Nucleus accumbens (tissue), 56 donors: ENCODE measurements at regions not wholly inside any gene's neighbourhood (a gene's known extent, or its start where the extent isn't known, plus 50 kb on each side); places are given as distances from the start of the nearest gene placed in this dataset.

Experiments used
- DNase-seq, 56 donors: peaks; one replicate each; lab custom pipeline; 2025; lab: John Stamatoyannopoulos, UW

- no peak for DNase-seq
Measured at GRCh38 chr11:35076201-35077100, 62.5 kb upstream of the CD44 start.

- no peak for DNase-seq
Measured at GRCh38 chr11:35077709-35078469, 61.1 kb upstream of the CD44 start.

- DNase-seq: no peak
Measured at GRCh38 chr11:35078470-35078735, 60.6 kb upstream of the CD44 start.

DNA sequence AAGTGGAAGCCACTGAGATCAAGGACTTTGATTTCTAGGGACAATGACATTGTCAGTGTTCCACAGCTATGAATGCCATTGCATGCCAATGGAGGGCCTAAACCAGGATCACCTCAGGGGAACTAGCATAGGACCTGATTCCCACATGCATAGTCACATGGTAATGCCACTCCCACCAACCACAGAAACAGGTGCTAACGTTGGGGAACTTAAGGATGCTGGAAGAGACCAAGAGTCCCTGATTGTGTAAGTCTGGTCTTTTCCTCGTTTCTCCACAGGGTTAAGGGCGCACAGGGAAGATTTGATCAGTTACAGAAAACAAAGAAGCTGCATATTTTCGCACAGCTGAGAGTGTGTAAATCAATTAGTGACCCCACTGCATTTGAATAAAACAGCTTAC is 59.4 kb upstream of the CD44 start:
- no peak for DNase-seq

- peak in 35 of 56 donors; percentile 3 to 44 (median 12) for DNase-seq
Measured at GRCh38 chr11:35082321-35083180, 56.4 kb upstream of the CD44 start.

DNA sequence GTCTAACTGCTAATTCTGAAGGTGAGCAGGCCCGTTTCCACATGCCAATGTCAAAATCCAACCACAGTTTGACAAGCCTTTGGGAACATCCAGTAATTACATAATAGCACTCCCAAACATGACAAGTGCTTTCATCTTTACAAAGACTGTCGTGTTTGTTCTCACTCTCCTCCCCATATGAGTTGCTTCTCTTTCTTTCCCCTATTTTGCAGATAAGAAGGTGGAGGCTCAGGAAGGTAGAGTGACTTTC is 55.9 kb upstream of the CD44 start:
- DNase-seq: no peak

GRCh38 chr11:35083431-35084238 is 55.3 kb upstream of the CD44 start:
- peak in 21 of 56 donors; percentile 1 to 51 (median 12) for DNase-seq

DNA sequence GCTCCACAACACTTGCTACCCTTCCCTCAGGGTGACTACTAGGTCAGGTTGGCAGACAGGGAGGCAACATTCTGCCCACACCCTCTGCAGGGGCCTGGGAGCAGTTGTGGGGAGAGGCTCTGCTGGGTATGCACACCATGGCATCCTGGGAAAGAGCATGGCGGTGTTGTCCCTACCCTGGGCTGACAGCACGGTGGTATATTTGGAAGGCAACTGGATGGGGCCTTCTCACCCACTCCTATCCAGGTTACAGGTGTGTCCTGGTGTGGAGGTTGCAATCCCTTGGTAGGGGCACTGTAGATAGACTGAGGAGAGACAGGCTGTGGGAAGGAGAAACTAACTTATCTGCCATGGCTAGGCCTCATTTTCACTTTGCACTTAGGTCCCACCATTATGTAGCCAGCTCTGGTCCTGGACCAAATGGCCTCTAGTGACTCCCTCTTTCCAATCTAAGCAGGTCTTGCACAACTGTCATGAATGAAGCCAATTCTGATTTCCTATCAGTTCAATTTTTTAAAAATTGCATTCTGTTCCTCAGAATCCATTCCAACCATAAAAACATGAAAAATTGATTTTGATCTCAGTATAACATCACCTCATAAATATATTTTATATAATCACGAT is 54.0 kb upstream of the CD44 start:
- no peak for DNase-seq

GRCh38 chr11:35085531-35086165 is 53.3 kb upstream of the CD44 start:
- no peak for DNase-seq

DNA sequence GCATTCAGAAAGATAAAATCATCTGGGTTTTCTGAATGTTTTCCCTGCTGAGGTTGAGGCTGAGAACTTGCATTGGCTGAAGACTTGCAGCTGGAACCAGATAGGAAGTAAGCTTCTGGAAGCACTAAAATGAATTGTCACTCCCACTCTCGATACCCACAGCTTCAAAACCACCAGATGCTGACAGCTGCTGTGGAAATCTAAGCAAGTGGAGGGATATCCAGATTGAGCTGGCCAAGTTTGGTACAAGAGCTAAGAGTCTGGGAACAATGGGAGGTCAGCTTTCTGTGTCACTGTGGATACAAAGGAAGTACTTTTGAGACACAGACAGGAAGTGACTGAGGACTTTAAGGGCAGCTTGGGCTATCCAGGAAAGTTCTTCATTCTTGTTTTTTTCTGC is 51.3 kb upstream of the CD44 start:
- no peak for DNase-seq

DNA sequence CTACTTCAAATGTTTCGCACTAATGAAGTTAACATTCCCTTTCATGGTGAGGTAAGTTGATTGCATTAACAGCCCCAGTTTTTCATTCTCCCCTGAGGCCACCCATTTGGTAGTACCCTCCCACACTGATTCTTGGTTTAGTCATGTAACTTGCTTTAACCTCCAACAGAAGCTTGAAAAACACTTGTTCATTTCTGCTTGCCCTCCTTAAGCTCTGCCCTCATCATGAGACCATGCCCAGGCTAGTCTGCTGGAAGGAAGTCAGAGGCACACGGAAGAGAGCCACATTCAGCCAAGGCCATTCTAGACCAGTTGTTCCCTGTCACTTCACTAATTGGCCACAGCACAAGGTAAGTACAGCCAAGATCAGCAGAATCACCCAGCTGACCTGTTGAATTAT is 50.7 kb upstream of the CD44 start:
- DNase-seq: no peak

DNA sequence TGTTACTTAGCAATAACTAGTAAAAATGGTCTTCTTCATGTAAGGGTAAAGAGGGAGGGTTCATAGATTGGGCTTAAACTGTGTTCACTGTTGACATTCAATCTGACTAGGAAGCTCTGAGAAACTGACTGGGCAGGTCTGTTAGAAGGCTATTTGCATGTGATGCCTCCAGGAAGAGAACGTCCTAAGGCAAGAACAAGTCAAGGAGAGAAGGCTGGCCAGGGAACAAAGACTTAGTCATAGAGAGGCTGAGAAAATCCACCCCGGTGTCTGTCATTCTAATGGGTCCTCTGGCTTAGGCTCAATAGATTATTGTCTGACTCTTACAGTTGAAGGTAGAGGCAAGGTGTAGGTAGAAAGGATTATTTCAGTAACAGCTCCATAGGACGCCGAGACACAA is 50.3 kb upstream of the CD44 start:
- DNase-seq: no peak
